ENCODE measurements at regions not wholly inside any gene's neighbourhood (a gene's known extent, or its start where the extent isn't known, plus 50 kb on each side); places are given as distances from the start of the nearest gene placed in this dataset.

GRCh38 chr9:107710953-107711352 lies 221.4 kb upstream of the KLF4 start:
- DNase-seq (no peak), ATAC-seq (ENCODE audit: low read depth) (no peak)
- Mint-ChIP-seq H3K36me3 (ENCODE audit: low read depth) (no peaks in the 10 kb centered on the region), H3K9me3 (no peaks in the 10 kb centered on the region), H3K4me1 (no peaks in the 10 kb centered on the region), H3K27me3 (peaks cover 10% of the 10 kb centered on the region), H3K27ac (no peak overlapping the region), H3K4me3 (no peak overlapping the region)
- TF ChIP-seq, protein P1, sequence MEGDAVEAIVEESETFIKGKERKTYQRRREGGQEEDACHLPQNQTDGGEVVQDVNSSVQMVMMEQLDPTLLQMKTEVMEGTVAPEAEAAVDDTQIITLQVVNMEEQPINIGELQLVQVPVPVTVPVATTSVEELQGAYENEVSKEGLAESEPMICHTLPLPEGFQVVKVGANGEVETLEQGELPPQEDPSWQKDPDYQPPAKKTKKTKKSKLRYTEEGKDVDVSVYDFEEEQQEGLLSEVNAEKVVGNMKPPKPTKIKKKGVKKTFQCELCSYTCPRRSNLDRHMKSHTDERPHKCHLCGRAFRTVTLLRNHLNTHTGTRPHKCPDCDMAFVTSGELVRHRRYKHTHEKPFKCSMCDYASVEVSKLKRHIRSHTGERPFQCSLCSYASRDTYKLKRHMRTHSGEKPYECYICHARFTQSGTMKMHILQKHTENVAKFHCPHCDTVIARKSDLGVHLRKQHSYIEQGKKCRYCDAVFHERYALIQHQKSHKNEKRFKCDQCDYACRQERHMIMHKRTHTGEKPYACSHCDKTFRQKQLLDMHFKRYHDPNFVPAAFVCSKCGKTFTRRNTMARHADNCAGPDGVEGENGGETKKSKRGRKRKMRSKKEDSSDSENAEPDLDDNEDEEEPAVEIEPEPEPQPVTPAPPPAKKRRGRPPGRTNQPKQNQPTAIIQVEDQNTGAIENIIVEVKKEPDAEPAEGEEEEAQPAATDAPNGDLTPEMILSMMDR (IDR thresholded peaks at IDR 0.05): no peak
- CTCF ChIA-PET: no interaction called here
- intact Hi-C loops (cut with micrococcal nuclease): no loop called here
- POLR2A ChIA-PET: no interaction called here

GRCh38 chr9:107710546-107710945 lies 221.0 kb upstream of the KLF4 start:
- TF ChIP-seq, protein P1 (IDR thresholded peaks at IDR 0.05): no peak
- no peak for ATAC-seq (ENCODE audit: low read depth)
- no peak for DNase-seq
- no peaks in the 10 kb centered on the region for H3K9me3 Mint-ChIP-seq
- no peak overlapping the region for H3K27ac Mint-ChIP-seq
- no peak overlapping the region for H3K4me3 Mint-ChIP-seq
- H3K36me3 Mint-ChIP-seq (ENCODE audit: low read depth): no peaks in the 10 kb centered on the region
- H3K4me1 Mint-ChIP-seq: no peaks in the 10 kb centered on the region
- CTCF ChIA-PET: no interaction called here
- POLR2A ChIA-PET: no interaction called here
- intact Hi-C loops (cut with micrococcal nuclease): no loop called here
- H3K27me3 Mint-ChIP-seq: peaks cover 10% of the 10 kb centered on the region

DNA sequence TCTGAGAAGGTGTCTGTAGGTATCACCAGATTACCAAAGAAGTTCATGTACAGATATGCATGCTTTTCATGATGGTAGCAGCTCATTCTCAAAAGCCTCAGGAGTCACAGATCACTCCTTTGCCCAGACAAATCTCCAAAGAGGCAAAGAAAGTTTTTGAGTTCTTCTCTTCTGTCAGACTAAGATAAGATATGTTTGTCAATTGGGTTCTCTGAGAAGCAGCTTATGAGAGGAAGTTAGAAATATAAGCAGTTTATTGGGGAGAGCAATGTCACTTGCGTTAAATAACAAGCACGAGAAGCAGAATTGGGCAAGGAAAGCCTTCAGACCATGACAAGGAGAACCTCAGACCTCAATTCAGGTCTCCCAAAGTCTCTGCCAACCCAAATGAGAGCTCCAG lies 219.2 kb upstream of the KLF4 start:
- intact Hi-C loops (cut with micrococcal nuclease): no loop called here
- TF ChIP-seq, protein P1 (IDR thresholded peaks at IDR 0.05): no peak
- DNase-seq (no peak), ATAC-seq (ENCODE audit: low read depth) (no peak)
- POLR2A ChIA-PET: no interaction called here
- Mint-ChIP-seq H3K9me3 (no peaks in the 10 kb centered on the region), H3K4me1 (no peaks in the 10 kb centered on the region), H3K36me3 (ENCODE audit: low read depth) (no peaks in the 10 kb centered on the region), H3K4me3 (no peak overlapping the region), H3K27ac (no peak overlapping the region), H3K27me3 (peaks cover 10% of the 10 kb centered on the region)
- CTCF ChIA-PET: no interaction called here

- ChIA-PET POLR2A (no interaction called here), CTCF (no interaction called here)
- no peaks in the 10 kb centered on the region for H3K4me1 Mint-ChIP-seq
- H3K9me3 Mint-ChIP-seq: no peaks in the 10 kb centered on the region
- H3K36me3 Mint-ChIP-seq (ENCODE audit: low read depth): no peaks in the 10 kb centered on the region
- ATAC-seq (ENCODE audit: low read depth) (no peak), DNase-seq (no peak)
- no peak overlapping the region for H3K4me3 Mint-ChIP-seq
- intact Hi-C loops (cut with micrococcal nuclease): no loop called here
- no peak overlapping the region for H3K27ac Mint-ChIP-seq
- H3K27me3 Mint-ChIP-seq: peaks cover 6% of the 10 kb centered on the region
- TF ChIP-seq, protein P1 (IDR thresholded peaks at IDR 0.05): no peak
These were observed 218.4 kb upstream of the KLF4 start for GRCh38 chr9:107707915-107708441.

DNA sequence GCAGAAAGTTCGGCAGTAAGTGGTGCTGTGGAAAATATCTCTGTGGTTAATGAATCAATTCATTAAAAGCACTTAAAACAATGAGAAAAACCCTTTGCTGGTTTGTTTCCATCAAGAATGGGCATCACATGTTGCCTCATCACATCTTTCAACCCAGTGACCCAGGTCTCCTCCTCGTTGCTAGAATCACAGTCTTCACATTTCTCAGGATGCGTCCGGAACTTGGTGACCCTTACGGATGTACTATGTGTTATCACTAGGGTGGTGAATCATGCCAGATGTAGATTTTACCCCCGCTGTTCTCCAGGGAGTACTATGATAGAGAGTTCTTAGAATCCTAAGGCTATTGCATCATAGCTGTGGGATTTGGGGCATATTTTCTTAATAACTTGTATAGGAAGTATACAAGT lies 217.9 kb upstream of the KLF4 start:
- TF ChIP-seq, protein P1 (IDR thresholded peaks at IDR 0.05): no peak
- Mint-ChIP-seq H3K4me3 (no peak overlapping the region), H3K27ac (no peak overlapping the region), H3K9me3 (no peaks in the 10 kb centered on the region), H3K27me3 (peaks cover 6% of the 10 kb centered on the region), H3K4me1 (no peaks in the 10 kb centered on the region), H3K36me3 (ENCODE audit: low read depth) (no peaks in the 10 kb centered on the region)
- CTCF ChIA-PET: no interaction called here
- intact Hi-C loops (cut with micrococcal nuclease): no loop called here
- POLR2A ChIA-PET: no interaction called here
- no peak for ATAC-seq (ENCODE audit: low read depth)
- DNase-seq: no peak
